SU-DHL-6 (cell line): ENCODE measurements at regions not wholly inside any gene's neighbourhood (a gene's known extent, or its start where the extent isn't known, plus 50 kb on each side); places are given as distances from the start of the nearest gene placed in this dataset.

ENCODE experiments used
- CTCF ChIP-seq: fragments of 200-600 bp; sonication (generic); IDR thresholded peaks from one replicate; pipeline ENCODE4 v1.5.1; 2017; ENCODE audit warnings: antibody characterized with exemption, mild to moderate bottlenecking, low read length, moderate library complexity; ENCODE audit not compliant: insufficient read depth, poor library complexity, severe bottlenecking
- EZH2phosphoT487 ChIP-seq: fragments of 200-600 bp; sonication (generic), shearing (Covaris generic); conservative IDR thresholded peaks from 2 replicates; pipeline ENCODE4 v1.6.1; 2018; ENCODE audit warnings: mild to moderate bottlenecking, antibody characterized with exemption, low read length, moderate library complexity, mixed read lengths

GRCh38 chr2:144965172-144965571 is 445.3 kb upstream of the ZEB2 start:
- TF ChIP-seq CTCF (no peak), EZH2phosphoT487 (no peak)
